ENCODE measurements at regions not wholly inside any gene's neighbourhood (a gene's known extent, or its start where the extent isn't known, plus 50 kb on each side); places are given as distances from the start of the nearest gene placed in this dataset.

GRCh38 chr3:22893101-22893500, 310.0 kb upstream of the UBE2E2 start:
- no peak for DNase-seq
- Histone ChIP-seq H3K27me3 (ENCODE audit: low read depth) (no peaks in the 10 kb centered on the region), H3K9me3 (replicated peaks) (no peaks in the 10 kb centered on the region), H3K36me3 (no peaks in the 10 kb centered on the region), H3K4me1 (no peaks in the 10 kb centered on the region), H3K27ac (replicated peaks) (no peak overlapping the region), H3K4me3 (no peak overlapping the region)
- intact Hi-C loops (cut with micrococcal nuclease): no loop called here
- TF ChIP-seq, protein P1, sequence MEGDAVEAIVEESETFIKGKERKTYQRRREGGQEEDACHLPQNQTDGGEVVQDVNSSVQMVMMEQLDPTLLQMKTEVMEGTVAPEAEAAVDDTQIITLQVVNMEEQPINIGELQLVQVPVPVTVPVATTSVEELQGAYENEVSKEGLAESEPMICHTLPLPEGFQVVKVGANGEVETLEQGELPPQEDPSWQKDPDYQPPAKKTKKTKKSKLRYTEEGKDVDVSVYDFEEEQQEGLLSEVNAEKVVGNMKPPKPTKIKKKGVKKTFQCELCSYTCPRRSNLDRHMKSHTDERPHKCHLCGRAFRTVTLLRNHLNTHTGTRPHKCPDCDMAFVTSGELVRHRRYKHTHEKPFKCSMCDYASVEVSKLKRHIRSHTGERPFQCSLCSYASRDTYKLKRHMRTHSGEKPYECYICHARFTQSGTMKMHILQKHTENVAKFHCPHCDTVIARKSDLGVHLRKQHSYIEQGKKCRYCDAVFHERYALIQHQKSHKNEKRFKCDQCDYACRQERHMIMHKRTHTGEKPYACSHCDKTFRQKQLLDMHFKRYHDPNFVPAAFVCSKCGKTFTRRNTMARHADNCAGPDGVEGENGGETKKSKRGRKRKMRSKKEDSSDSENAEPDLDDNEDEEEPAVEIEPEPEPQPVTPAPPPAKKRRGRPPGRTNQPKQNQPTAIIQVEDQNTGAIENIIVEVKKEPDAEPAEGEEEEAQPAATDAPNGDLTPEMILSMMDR (IDR thresholded peaks at IDR 0.05; ENCODE audit: borderline replicate concordance): no peak

DNA sequence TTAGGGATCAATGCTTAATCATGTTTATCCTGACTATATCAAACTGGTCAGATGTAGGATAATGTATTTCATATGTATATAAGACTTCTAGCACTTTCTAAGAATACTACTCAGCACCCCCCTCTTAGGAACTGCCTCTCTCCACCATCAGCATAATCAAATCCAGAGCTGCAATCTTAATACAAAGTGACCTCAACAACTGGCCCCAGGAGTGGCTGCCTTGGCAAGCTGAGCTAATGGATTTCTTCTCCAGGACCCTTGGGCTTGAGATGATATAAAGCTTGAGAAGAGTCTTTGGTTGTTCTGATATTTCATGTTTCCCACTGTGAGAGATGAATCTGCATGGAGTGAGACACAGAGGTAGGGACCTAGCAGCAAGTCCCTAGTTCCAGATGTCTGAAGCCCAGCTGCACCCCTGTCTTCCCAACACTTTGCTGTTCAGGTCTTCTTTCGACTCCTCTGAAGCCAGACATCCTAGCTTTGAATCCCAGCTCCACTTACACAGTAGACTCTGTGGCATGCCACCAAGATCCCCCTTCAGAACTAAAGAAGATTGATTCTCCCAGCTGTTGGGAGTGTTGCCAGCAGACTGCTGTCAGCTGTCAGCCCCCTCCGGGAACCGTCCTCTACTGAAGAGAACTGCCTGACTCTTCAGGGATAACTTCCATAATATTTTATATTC, 309.3 kb upstream of the UBE2E2 start:
- intact Hi-C loops (cut with micrococcal nuclease): no loop called here
- no peaks in the 10 kb centered on the region for H3K4me1 ChIP-seq
- no peak overlapping the region for H3K4me3 ChIP-seq

DNA sequence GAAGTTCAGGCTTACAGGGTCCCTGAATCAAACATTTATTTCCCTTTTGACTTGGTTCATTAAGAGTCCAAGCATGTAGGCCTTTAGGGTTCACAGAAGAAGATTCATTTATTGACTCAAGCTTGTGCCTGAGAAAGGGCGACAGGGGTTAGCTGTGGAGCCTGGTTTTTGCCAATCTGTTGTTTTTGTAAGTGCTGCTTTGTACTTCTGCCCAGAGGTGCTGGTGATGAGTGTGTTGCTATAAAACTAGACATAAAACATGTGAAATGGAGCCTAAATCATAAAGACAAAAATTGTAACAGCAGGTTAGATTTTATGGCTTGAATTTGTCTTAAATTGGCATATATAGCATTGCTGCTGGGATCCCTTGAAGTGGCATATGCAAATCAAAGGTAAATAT, 308.3 kb upstream of the UBE2E2 start:
- Histone ChIP-seq H3K4me3 (no peak overlapping the region), H3K27me3 (ENCODE audit: low read depth) (no peaks in the 10 kb centered on the region), H3K4me1 (no peaks in the 10 kb centered on the region), H3K36me3 (no peaks in the 10 kb centered on the region), H3K27ac (replicated peaks) (no peak overlapping the region), H3K9me3 (replicated peaks) (no peaks in the 10 kb centered on the region)
- intact Hi-C loops (cut with micrococcal nuclease): no loop called here
- TF ChIP-seq, protein P1 (IDR thresholded peaks at IDR 0.05; ENCODE audit: borderline replicate concordance): no peak
- DNase-seq: no peak

More for the DNA sequence above, 309.3 kb upstream of the UBE2E2 start:
- TF ChIP-seq, protein P1 (IDR thresholded peaks at IDR 0.05; ENCODE audit: borderline replicate concordance): no peak
- H3K27ac ChIP-seq (replicated peaks): no peak overlapping the region
- H3K27me3 ChIP-seq (ENCODE audit: low read depth): no peaks in the 10 kb centered on the region
- no peak for DNase-seq
- no peaks in the 10 kb centered on the region for H3K36me3 ChIP-seq
- H3K9me3 ChIP-seq (replicated peaks): no peaks in the 10 kb centered on the region

- DNase-seq: no peak
- H3K4me1 ChIP-seq: no peaks in the 10 kb centered on the region
- no peak overlapping the region for H3K27ac ChIP-seq (replicated peaks)
- H3K9me3 ChIP-seq (replicated peaks): no peaks in the 10 kb centered on the region
- TF ChIP-seq, protein P1 (IDR thresholded peaks at IDR 0.05; ENCODE audit: borderline replicate concordance): no peak
- intact Hi-C loops (cut with micrococcal nuclease): no loop called here
- H3K27me3 ChIP-seq (ENCODE audit: low read depth): no peaks in the 10 kb centered on the region
- no peaks in the 10 kb centered on the region for H3K36me3 ChIP-seq
- H3K4me3 ChIP-seq: no peak overlapping the region
Measured at GRCh38 chr3:22895671-22896070, 307.5 kb upstream of the UBE2E2 start.

DNA sequence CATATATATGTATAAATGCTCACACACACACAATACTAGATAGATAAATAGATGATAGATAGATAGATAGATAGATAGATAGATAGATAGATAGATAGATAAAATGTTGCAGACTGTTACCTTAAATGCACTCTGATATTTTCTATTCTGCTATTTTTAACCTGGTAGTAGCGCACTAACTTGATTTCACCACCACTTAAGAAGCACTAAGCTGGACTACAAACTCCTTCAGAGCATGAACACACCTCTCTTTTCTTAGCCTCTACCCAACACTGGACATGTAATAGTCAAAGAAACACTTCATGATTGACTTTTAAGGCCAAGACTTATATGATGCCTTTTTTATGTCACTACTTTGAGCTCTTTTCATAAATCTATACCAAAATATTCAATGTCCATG, 304.6 kb upstream of the UBE2E2 start:
- intact Hi-C loops (cut with micrococcal nuclease): no loop called here
- H3K9me3 ChIP-seq (replicated peaks): peaks cover 14% of the 10 kb centered on the region
- no peaks in the 10 kb centered on the region for H3K4me1 ChIP-seq
- no peaks in the 10 kb centered on the region for H3K27me3 ChIP-seq (ENCODE audit: low read depth)
- DNase-seq: no peak
- TF ChIP-seq, protein P1 (IDR thresholded peaks at IDR 0.05; ENCODE audit: borderline replicate concordance): no peak
- H3K36me3 ChIP-seq: no peaks in the 10 kb centered on the region
- no peak overlapping the region for H3K4me3 ChIP-seq
- H3K27ac ChIP-seq (replicated peaks): no peak overlapping the region

Measured in left ventricle myocardium inferior (tissue), 1 donor.